Skeletal muscle tissue (tissue), 3 donors: ENCODE measurements at regions not wholly inside any gene's neighbourhood (a gene's known extent, or its start where the extent isn't known, plus 50 kb on each side); places are given as distances from the start of the nearest gene placed in this dataset.

Source experiments
- H3K27ac ChIP-seq: one replicate; pipeline ENCODE4 v1.7.0; 2013; ENCODE audit warnings: mild to moderate bottlenecking, low read depth, low read length, inconsistent platforms
- H3K27me3 ChIP-seq, 3 donors: one replicate each; pipeline ENCODE4 v1.7.0; 2013; ENCODE audit warnings: low read length in 3 of 3; ENCODE audit not compliant: control insufficient read depth in 3 of 3, insufficient read depth in 3 of 3
- H3K36me3 ChIP-seq, 3 donors: one replicate each; pipeline ENCODE4 v1.7.0; 2013; ENCODE audit warnings: low read length in 3 of 3; ENCODE audit not compliant: control insufficient read depth in 3 of 3, insufficient read depth in 3 of 3
- H3K4me1 ChIP-seq, 3 donors: one replicate each; pipeline ENCODE4 v1.7.0; 2013; ENCODE audit warnings: low read length in 3 of 3, mild to moderate bottlenecking in 3 of 3; ENCODE audit not compliant: control insufficient read depth in 3 of 3, insufficient read depth in 3 of 3
- H3K4me3 ChIP-seq, 3 donors: one replicate each; pipeline ENCODE4 v1.7.0; 2013; ENCODE audit warnings: low read length in 3 of 3
- H3K9ac ChIP-seq, 3 donors: one replicate each; pipeline ENCODE4 v1.7.0; 2013; ENCODE audit warnings: low read length in 3 of 3, mild to moderate bottlenecking in 3 of 3, moderate library complexity in 2 of 3, low read depth in 1 of 3
- H3K9me3 ChIP-seq, 3 donors: one replicate each; pipeline ENCODE4 v1.7.0; 2013; ENCODE audit warnings: low read length in 3 of 3; ENCODE audit not compliant: control insufficient read depth in 3 of 3
- donor health status: Osteomylitis.

GRCh38 chr10:53749439-53749838, 976.9 kb upstream of the MBL2 start:
- Histone ChIP-seq H3K27me3 (no peaks in the 10 kb centered on the region), H3K4me3 (no peak overlapping the region), H3K27ac (no peak overlapping the region), H3K9me3 (no peaks in the 10 kb centered on the region), H3K9ac (no peak overlapping the region), H3K4me1 (no peaks in the 10 kb centered on the region), H3K36me3 (no peaks in the 10 kb centered on the region)

DNA sequence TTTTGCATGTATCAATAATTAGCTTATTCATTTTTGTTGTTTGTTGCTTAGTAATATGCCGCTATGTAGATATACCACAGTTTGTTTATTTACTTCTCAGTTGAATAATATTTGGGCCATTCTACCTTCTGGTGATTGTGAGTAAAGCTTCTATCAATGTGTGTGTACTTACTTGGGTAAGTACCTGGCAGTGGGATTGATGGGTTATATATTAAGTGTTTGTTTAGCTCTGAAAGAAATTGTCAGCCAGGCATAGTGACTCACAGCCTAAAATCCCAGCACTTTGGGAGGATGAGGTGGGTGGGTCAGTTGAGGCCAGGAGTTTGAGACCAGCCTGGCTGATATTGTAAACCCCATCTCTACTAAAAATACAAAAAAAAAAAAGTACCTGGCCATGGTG, 975.7 kb upstream of the MBL2 start:
- no peaks in the 10 kb centered on the region for H3K9me3 ChIP-seq
- no peak overlapping the region for H3K27ac ChIP-seq
- H3K4me1 ChIP-seq = no peaks in the 10 kb centered on the region
- H3K4me3 ChIP-seq = no peak overlapping the region
- H3K36me3 ChIP-seq = no peaks in the 10 kb centered on the region
- no peaks in the 10 kb centered on the region for H3K27me3 ChIP-seq
- no peak overlapping the region for H3K9ac ChIP-seq

GRCh38 chr10:53744746-53745145, 972.2 kb upstream of the MBL2 start:
- Histone ChIP-seq H3K9ac (no peak overlapping the region), H3K27me3 (no peaks in the 10 kb centered on the region), H3K9me3 (no peaks in the 10 kb centered on the region)

GRCh38 chr10:53744176-53744575, 971.6 kb upstream of the MBL2 start:
- H3K9ac ChIP-seq = no peak overlapping the region
- H3K9me3 ChIP-seq = no peaks in the 10 kb centered on the region
- H3K27ac ChIP-seq = no peak overlapping the region
- no peaks in the 10 kb centered on the region for H3K4me1 ChIP-seq
- no peaks in the 10 kb centered on the region for H3K36me3 ChIP-seq
- H3K4me3 ChIP-seq = no peak overlapping the region
- H3K27me3 ChIP-seq = no peaks in the 10 kb centered on the region

More at GRCh38 chr10:53744746-53745145, 972.2 kb upstream of the MBL2 start:
- Histone ChIP-seq H3K36me3 (no peaks in the 10 kb centered on the region), H3K4me3 (no peak overlapping the region), H3K27ac (no peak overlapping the region), H3K4me1 (no peaks in the 10 kb centered on the region)

- Histone ChIP-seq H3K4me1 (no peaks in the 10 kb centered on the region), H3K9ac (no peak overlapping the region), H3K36me3 (no peaks in the 10 kb centered on the region), H3K27ac (no peak overlapping the region), H3K9me3 (no peaks in the 10 kb centered on the region), H3K4me3 (no peak overlapping the region), H3K27me3 (no peaks in the 10 kb centered on the region)
Measured at GRCh38 chr10:53737132-53737531, 964.5 kb upstream of the MBL2 start.

DNA sequence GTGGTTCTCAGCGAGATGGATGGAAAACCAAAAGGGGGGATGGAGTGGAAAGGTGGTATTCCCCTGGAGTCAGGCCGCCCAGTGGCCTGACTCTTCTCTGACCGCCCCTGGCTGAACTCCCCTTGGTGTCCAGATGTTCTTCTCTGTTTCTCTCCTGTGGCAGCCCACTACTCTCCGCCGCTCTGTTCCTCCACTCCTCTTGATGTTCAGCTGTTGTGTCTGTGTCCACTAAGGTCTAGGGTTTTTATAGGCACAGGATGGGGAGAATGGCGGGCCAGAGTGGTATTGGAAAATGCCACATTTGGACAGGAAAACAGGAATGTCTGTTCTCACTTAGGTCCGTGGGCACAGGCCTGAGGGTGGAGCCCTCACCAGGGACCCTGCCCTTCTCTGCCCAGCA, 954.3 kb upstream of the MBL2 start:
- no peak overlapping the region for H3K4me3 ChIP-seq
- H3K27me3 ChIP-seq = no peaks in the 10 kb centered on the region
- H3K9me3 ChIP-seq = no peaks in the 10 kb centered on the region
- no peak overlapping the region for H3K9ac ChIP-seq
- H3K36me3 ChIP-seq = no peaks in the 10 kb centered on the region
- no peak overlapping the region for H3K27ac ChIP-seq
- no peaks in the 10 kb centered on the region for H3K4me1 ChIP-seq

DNA sequence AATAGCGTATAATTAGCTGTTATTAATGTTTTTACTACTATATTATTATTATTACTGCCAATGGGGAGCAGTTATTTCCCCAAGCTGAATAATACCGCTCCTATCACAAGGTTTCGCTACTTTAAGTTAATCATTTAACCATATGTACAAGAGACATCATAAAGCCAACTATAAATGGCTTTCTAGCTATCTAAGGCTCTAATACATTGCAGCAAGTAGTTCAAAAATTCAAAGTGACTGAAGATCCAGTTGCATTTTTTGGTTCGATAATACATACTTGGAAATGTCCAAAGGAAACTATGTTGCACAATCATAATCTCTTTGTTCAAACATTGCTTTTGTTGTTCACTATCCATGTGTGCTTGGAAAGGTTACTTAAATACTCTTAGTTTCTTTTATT, 952.0 kb upstream of the MBL2 start:
- no peak overlapping the region for H3K4me3 ChIP-seq
- H3K9ac ChIP-seq = no peak overlapping the region
- no peaks in the 10 kb centered on the region for H3K9me3 ChIP-seq
- no peaks in the 10 kb centered on the region for H3K27me3 ChIP-seq
- H3K36me3 ChIP-seq = no peaks in the 10 kb centered on the region
- no peak overlapping the region for H3K27ac ChIP-seq
- H3K4me1 ChIP-seq = no peaks in the 10 kb centered on the region

GRCh38 chr10:53719658-53720057, 947.1 kb upstream of the MBL2 start:
- no peaks in the 10 kb centered on the region for H3K27me3 ChIP-seq
- no peak overlapping the region for H3K4me3 ChIP-seq
- H3K9ac ChIP-seq = no peak overlapping the region
- H3K9me3 ChIP-seq = no peaks in the 10 kb centered on the region
- H3K36me3 ChIP-seq = no peaks in the 10 kb centered on the region
- no peaks in the 10 kb centered on the region for H3K4me1 ChIP-seq
- H3K27ac ChIP-seq = no peak overlapping the region

DNA sequence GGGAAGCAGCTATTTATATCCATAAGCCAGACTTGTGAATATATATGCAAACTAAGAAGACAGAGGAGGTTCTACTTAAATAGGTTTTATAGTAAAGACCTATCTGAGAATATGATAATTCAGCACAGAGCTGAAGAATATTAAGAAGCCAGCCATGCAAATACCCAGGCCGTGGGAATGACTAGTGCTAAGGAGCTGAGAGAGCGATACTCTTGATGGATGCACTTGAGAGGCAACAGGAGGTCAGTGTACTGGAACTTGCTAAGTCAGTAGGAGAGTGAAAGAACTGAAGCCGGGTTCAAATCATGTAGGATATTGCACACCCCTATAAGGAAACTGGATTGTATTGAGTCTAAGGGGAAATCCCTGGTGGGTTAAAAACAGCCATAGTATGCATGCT, 943.6 kb upstream of the MBL2 start:
- H3K9ac ChIP-seq = no peak overlapping the region
- no peak overlapping the region for H3K4me3 ChIP-seq
- no peaks in the 10 kb centered on the region for H3K36me3 ChIP-seq
- no peak overlapping the region for H3K27ac ChIP-seq
- H3K27me3 ChIP-seq = no peaks in the 10 kb centered on the region
- H3K9me3 ChIP-seq = no peaks in the 10 kb centered on the region
- H3K4me1 ChIP-seq = no peaks in the 10 kb centered on the region

GRCh38 chr10:53713431-53713830, 940.8 kb upstream of the MBL2 start:
- Histone ChIP-seq H3K9me3 (no peaks in the 10 kb centered on the region), H3K4me3 (no peak overlapping the region), H3K9ac (no peak overlapping the region), H3K36me3 (no peaks in the 10 kb centered on the region), H3K27ac (no peak overlapping the region), H3K27me3 (no peaks in the 10 kb centered on the region), H3K4me1 (no peaks in the 10 kb centered on the region)

DNA sequence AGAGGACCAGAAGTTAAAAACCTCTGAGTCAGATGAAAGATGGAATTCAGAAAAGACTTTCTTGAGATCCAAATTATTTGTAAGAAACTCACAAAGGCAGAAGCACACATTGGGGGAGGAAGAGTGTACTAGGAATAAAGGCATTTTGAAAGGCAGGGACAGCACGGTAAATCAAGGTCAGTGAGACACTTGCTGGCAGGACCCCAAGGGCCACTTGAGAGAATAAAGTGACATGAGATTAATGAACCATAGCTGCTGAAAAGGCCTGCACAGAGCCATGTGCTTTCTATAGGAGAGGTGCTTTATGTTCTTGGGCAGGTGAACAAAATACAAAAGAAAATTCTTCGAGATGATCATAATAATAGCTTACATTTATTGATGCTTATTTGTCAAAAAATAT, 929.9 kb upstream of the MBL2 start:
- Histone ChIP-seq H3K4me1 (no peaks in the 10 kb centered on the region), H3K4me3 (no peak overlapping the region), H3K27me3 (no peaks in the 10 kb centered on the region), H3K9me3 (no peaks in the 10 kb centered on the region), H3K9ac (no peak overlapping the region), H3K36me3 (no peaks in the 10 kb centered on the region), H3K27ac (no peak overlapping the region)
